ENCODE measurements at regions not wholly inside any gene's neighbourhood (a gene's known extent, or its start where the extent isn't known, plus 50 kb on each side); places are given as distances from the start of the nearest gene placed in this dataset.

GRCh38 chr1:5522531-5523145, 469.6 kb downstream of the NPHP4 start:
- DNase-seq (ENCODE audit: low read depth): no peak

- no peak for DNase-seq (ENCODE audit: low read depth)
Observed at GRCh38 chr1:5519366-5520135, 472.7 kb downstream of the NPHP4 start.

GRCh38 chr1:5516756-5517155, 475.5 kb downstream of the NPHP4 start:
- no peak for DNase-seq (ENCODE audit: low read depth)

GRCh38 chr1:5515501-5515900, 476.7 kb downstream of the NPHP4 start:
- DNase-seq (ENCODE audit: low read depth): no peak

GRCh38 chr1:5514527-5515183, 477.6 kb downstream of the NPHP4 start:
- DNase-seq (ENCODE audit: low read depth): peak; percentile 40

- no peak for DNase-seq (ENCODE audit: low read depth)
Observed at GRCh38 chr1:5513846-5514526, 478.2 kb downstream of the NPHP4 start.

- no peak for DNase-seq (ENCODE audit: low read depth)
Observed at GRCh38 chr1:5513179-5513578, 479.0 kb downstream of the NPHP4 start.

GRCh38 chr1:5511381-5512097, 480.7 kb downstream of the NPHP4 start:
- no peak for DNase-seq (ENCODE audit: low read depth)

GRCh38 chr1:5509664-5510452, 482.4 kb downstream of the NPHP4 start:
- peak; percentile 36 for DNase-seq (ENCODE audit: low read depth)

- DNase-seq (ENCODE audit: low read depth): no peak
Observed at GRCh38 chr1:5508669-5509330, 483.4 kb downstream of the NPHP4 start.

- no peak for DNase-seq (ENCODE audit: low read depth)
Observed at GRCh38 chr1:5507340-5507739, 484.9 kb downstream of the NPHP4 start.

GRCh38 chr1:5506634-5507033, 485.6 kb downstream of the NPHP4 start:
- DNase-seq (ENCODE audit: low read depth): no peak

- DNase-seq (ENCODE audit: low read depth): no peak
Observed at GRCh38 chr1:5505944-5506343, 486.3 kb downstream of the NPHP4 start.

GRCh38 chr1:5504364-5504740, 487.9 kb downstream of the NPHP4 start:
- no peak for DNase-seq (ENCODE audit: low read depth)

GRCh38 chr1:5503556-5504363, 488.5 kb downstream of the NPHP4 start:
- no peak for DNase-seq (ENCODE audit: low read depth)

GRCh38 chr1:5502311-5503194, 489.7 kb downstream of the NPHP4 start:
- no peak for DNase-seq (ENCODE audit: low read depth)

- no peak for DNase-seq (ENCODE audit: low read depth)
Observed at GRCh38 chr1:5501206-5501930, 490.9 kb downstream of the NPHP4 start.

GRCh38 chr1:5500541-5500940, 491.7 kb downstream of the NPHP4 start:
- no peak for DNase-seq (ENCODE audit: low read depth)

Data from ELR (cell line).